HG03439 (cell line): ENCODE measurements at regions not wholly inside any gene's neighbourhood (a gene's known extent, or its start where the extent isn't known, plus 50 kb on each side); places are given as distances from the start of the nearest gene placed in this dataset.

Experiments
- ATAC-seq: cut with Tn5 transposase; IDR thresholded peaks from one replicate; pipeline ENCODE4 v1.9.1; 2021; ENCODE audit warnings: mild to moderate bottlenecking, moderate library complexity; ENCODE audit not compliant: unreplicated experiment

DNA sequence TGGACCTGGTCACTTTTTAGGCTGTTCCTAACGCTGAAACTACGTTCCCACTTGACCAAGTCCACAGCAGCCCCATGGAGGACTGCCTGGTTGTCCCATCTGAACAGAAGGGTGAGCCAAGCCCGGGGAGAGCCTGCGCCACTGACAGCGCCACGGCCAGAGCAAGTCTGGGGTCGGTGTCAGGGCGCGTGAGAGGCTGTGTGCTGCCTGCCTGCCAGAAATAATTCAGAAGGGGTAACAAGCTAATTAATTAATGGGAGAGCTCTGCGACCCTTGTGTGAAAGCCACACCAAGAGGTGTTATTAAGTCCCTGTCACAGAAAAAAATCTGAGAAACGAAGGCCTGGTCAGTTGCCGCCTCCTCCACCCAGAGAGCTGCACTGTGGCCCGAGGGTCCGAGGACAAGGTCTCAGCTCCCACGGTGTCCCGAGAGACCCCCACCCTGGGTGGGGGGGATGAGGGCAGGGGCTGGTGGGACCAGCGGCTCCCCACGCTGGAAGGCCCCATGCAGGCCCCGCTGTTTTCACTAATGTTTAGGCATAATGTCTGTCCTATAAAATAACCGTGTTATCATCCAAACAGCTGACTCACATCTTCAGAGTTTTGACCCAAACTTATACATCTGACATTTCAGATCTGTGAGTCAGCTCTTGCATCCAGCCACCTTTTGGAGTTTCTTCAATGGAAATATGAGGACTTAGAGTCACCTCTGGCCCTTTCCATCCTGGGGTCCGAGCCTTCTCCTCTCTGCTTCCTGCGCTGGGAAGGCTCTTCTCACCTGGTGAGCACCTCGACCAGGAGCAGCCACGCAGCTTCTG lies 58.5 kb downstream of the DLL1 start:
- ATAC-seq, result no peak

DNA sequence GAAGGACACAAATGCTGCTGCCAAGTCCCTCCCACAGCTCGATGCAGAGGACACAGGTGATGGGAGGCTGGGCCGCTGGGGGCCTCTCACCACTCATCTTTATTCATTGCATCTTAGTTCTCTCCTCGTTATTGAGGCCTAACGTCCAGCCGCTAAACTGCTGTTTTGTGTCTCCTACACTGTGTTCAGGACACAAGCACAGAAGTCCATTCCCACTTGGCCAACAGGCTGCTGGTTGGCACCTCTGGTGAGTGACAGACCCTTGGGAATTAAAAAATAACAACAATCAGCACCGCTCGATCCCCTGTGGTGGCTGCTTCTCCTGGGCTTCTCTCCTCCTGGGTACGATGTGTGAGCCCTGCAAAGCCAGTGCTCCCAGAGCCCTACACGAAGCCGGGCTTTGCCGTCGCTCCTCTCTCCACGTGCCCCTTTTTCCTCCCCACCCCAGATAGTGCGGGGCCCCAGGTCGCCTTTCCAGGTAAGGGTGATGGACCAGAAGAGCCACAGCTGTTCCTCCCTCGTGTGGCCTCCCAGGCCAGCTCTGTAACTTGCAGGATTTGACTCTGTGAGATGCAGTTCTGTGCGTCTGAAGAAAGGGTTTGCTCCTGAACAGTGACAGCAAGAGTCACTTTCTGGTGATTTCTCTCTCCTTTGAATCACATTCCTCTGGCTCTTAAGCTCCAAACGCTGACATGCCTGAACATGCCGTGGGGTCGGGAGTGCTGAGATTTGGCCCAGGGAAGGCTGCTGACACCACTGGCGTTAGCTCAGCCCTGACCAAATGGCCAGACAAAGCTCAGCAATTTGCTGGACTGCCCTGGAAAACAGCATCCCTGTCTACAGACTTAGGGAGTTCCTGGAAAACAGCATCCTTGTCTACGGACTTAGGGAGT lies 59.3 kb downstream of the DLL1 start:
- ATAC-seq, result no peak

DNA sequence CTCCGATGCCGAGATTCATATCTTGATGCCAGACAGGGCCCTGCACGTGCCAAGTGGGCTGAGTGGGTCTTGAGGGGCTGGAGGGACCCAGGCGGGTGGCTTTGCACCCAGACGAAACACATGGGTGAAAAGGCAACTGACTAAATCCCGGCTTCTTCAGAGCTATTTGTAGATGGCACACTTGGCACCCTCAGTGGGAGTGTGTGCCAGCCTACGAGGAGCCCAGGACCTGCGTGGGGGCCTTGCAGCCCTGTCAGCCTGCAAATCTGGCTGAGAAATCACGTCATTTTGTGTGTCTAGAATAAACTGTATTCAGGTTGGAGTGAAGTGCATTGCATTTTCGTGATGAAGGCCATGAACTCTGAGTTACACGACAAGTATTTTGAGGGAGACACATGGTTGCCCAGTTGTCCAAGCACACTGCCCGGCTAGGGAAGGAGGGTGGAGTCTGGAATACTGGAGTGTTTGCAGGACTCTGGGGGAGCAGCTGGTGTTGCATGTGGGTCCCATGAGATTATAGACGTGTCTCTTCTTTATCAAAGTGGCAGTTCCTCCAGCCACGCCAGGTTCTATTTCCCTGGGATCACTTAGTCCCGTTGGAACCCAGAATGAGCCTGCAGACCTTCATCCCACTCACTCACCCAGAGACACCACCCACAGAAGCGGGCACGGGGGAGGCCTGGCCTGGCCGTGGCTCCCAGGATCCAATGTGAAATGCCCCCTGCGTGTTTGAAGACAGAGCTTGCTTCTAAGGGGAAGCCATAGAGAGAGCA lies 60.2 kb downstream of the DLL1 start:
- ATAC-seq, result no peak

DNA sequence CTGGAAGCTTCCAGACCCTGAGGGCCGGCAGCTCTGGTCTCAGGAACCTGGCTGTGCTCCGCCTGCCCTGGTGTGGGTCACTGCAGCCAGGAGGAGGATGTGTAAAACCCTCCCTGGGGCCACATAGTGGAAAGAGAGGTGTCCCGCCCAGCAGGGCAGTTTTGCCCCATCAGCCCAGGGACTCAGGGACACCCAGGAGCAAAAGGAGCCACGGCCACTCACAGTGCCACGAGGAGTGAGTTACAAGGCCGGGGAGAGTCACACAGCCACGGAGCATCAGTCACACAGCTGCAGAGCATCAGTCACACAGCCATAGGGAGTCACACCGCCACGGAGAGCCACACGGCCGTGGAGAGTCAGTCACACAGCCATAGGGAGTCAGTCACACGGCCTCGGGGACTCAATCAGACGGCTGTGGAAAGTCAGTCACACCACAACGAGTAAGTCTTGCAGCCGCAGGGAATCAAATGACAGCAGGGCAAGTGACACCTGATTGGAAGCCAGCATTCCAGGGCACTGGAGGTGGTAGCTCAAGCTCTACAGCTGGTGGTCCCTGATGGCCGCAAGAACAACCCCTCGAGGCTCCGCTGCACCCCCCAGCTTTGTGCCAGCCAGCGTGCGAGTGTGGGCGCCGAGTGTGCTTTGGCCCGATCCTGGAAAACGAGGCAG lies 60.9 kb downstream of the DLL1 start:
- ATAC-seq, result no peak

DNA sequence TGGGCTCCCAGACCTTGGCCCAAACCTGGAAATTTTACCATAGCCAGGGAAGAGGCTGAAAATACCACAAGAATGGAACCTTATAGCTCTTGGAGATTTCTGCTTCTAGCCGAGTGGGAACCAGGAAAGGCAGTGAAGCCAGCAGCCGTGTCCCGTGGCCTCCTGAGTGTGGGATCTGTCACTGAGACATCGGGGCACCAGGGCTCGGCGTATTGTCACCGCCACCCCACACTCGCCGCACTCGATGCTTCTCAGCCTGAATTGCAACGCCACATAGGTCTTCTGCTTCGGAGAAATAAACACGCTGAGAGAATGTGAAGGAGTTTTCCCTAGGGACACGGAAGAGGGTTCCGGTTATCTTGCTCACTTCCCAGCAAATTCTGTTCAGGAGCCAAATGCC lies 61.5 kb downstream of the DLL1 start:
- ATAC-seq, result no peak

DNA sequence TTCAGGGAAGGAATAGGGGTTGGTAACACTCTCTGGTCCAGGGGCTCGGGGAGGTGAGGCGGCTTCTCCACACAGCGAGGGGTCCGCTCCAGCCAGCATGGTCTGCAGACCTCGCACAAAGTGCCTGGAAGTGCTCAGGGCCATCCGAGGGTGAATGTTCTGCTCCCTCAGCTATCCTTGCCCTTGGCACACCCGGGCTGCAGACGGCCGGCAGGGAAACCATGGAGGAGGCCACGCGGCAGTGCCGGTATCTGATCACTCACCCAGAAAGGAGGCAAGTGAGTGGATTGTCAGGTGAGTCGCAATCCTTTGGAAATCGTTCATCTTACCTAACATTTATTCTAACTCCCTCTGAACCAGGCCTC lies 62.0 kb downstream of the DLL1 start:
- ATAC-seq, result no peak

DNA sequence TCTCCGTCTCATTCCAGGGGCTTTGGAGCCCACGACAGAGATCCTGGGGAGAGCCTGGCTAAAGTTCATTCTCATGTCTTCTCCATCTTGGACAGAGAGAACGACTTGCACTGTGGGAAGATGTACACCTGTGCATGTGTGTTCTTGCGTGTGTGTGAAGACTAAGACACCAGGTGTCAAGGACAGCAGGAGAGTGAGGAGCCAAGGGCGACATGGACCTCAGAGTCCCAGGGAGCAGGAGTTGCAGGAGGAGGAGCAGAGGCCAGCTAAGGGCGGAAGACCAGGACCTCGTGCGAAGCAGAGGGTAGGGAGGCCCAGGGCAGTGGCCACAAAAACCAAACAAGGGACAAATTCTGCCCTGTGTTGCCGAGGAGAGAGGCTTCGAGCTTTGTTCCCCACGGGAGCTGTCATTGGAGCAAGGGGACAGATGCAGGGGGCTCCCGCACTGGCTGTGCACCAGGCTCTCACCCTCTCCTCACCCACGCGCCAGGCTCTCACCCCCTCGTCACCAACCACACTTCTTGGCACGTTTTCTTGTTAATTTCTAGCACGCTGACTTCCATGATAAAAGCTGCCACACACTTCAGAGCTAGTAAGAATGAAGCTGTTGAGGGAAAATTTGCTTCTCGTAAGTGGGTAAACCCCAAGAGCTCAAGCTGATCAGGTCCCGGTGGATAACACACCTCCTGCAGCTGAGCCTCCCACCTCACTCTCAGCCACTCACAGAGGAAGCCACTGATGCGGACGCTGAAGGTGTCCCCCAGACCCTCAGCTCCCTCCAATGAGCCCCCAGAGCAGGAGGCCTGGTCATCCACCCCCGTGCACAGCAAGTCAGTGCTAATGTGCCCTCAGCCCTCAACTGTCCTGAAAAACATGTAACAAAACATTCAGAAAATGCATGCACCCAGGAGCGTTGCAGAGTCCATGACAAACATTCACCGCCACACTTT lies 62.6 kb downstream of the DLL1 start:
- no peak for ATAC-seq

DNA sequence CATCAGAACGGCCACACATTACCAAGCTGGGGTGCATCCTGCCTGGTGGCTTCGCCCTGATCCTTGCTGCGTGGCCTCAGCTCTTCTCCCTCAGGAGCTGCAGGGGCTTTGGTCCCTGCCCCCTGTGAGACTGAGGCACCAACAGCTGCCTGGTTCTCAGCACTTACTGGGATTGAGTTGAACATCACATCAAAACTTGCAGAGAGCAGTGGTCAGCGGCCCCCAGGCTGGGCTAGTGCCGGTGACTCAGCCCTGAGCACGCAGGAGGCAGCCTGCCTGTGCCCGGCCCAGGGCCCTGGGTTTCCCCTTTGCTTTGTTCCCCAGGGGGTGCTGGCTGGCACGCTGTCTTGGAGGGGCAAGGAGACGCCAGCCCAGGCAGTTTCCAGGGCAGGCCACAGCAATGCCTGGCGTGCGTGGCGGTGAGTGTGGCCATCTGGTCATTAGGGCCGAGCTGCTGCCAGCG lies 63.3 kb downstream of the DLL1 start:
- ATAC-seq, result no peak

DNA sequence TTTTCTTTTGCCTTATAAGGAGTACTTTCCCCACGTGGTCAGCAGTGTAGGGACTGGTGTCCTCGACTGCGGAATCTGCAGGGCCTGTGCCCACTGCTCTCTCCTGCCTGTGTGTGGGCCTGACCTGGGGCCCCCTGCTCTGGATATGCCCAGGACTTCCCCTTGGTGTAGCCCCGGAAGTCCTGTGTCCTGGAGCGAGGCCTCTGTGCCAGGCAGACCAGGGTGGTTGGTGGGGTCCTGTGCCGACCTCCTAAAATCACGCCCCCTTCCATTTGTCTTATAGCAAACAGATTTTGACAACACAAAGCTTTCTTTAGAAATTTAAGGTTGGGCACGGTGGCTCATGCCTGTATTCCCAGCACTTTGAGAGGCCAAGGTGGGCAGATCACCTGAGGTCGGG lies 64.2 kb downstream of the DLL1 start:
- no peak for ATAC-seq

DNA sequence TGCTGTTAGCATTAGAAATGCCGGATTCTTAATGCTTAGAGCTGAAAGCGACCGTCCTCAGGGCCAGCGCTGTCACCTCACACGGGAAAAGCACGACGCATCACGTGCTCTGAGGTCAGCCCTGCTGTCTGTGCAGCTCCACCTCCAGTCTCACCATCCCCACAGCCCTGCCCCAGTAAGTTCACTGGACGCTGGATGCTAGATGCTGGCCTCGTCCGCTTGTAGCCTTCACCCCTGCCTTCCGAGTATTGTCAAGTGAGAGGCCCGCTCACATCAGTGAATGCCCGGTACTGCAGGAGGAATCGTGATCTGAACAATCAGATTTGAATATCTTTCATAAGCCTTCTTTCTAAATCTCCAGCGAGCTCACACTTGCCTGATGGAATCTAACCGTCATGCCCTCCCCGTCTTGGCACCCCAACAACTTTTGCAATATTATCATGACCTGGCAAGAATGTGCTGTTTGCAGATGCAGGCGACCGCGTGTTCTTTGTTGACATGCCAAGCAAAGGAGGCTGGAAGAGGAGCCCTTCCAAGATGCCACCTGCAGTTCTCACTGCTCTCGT lies 64.9 kb downstream of the DLL1 start:
- no peak for ATAC-seq

DNA sequence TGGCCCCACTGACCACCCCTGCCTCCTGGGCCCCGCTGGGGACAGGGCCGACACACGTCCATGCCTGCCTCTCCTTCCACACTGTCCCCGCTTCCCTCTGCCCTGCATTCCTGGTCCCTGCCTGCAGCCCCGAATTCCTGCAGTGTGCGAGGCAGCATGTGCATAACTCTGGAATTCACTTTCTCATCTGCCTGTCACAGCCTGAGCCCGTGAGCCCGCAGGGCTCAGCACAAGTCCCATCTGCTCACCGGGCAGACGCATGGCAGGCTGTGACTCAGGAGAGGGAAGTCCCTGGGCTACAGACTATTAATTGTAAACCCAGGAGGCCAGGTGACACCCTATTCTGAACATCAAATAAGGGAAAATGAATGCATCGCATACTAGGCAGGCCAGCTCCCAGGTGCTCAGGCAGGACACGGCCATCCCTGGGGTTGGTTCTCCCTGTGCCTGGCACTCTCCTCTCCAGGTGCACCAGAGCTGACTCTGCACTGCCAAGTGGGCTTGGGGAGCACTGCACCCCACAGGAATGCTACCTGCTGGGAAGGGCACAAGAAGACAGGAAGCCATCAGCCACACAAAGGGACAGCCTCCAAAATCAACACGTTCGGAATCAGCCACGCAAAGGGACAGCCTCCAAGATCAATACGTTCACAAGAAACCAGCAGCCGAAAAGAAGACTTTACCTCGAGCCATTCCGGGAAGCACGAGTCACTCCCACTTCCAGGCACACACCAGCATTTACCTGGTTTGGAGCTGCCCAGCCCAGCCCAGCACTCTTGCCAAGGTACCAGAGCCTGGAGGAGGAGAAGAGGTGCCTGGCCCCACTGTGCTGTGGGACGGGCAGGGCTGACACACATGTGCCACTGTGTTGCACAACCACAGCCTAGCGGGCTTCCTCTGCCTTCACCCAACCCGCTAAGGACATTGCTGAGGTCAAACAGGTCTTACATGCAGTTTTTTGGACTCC lies 65.9 kb downstream of the DLL1 start:
- ATAC-seq, result no peak

DNA sequence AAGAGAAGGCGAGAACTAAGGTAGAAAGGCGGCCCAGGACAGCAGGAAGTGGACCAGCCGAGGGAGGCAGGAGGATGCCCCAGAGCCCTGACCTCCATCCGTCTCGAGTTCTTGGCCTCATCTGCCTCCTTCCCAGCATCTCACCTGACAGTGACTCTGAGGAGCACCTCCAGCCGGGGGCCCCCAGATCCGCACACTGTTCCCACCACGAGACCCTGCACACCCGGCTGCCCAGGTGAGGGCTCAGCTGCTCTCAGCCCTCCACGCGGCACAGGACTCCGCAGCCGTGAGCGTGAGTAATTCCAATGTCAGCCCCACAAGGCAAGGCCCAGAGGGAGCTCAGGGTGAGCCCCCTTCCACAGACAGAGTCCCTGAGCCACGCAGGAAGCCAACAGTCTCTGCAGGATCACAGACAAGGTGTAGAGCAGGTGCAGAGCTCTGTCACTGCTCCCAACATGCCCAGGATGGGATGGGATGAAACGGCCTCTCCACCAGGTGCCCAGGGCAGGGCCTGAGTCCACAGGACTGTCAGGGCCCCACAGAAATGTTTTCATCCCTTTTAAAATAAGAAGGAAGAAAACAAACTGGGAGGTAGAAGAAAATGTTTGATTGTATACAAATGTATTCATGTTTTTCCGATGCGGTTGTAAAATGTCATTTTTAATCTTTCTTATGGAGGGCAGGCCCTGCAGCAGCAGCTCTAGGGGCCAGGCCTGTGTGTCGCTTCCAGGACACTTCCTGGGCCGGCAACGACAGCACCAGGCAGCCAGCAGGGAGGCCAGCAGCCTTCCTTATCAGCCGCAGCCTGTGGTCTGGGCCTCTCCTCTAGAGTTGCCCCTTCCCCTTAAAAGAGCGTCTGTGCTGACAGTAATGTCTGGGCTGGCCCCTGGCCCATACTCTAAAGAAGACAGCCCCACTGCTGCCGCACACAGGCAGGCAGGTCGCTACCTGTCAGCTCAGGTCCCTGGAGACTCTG lies 66.9 kb downstream of the DLL1 start:
- ATAC-seq, result no peak

DNA sequence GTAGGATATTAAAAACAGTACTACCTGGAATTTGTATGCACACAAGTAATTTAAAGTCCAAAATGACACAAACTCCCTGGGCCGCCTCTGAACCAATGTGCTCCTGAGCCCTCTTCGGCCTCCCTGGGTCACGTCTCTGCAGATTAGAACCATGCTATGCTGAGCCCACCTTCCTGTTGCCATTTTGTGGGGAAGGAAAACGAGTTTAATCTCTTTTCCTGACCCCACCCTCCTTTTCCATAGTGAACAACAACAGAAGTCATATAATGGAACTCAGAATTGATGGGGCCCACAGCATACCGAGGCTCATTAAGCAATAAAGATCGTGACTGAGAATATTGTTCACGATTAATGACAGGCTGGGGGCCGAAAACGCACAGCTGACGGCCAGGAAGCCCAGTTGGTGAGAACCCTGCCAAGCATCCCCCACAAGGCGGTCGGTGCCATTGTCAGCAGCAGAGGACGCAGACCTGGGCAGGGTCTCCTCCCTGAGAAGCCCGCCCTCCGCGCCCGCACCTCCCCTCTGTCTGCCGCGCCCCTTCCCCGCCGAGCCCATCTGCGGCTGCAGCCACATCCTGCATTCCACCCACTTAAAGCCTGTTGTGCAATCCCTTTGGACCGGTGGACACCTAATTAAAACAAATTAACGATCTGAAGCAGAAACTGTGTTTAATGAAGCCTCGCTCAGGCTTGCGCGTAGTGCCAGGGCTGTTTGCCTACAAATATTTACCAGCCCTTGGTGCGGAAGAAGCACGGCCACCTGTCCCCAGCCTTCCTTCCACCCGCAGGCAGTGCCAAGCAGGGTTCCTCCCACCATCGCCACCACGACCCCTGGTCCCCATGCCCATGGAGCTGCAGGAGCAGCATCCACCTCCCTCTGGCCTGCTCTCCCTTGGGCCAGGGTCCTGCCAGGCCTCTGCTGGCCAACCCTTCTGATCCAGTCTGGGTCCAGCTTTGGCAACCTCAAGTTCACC lies 68.1 kb downstream of the DLL1 start:
- ATAC-seq, result no peak

DNA sequence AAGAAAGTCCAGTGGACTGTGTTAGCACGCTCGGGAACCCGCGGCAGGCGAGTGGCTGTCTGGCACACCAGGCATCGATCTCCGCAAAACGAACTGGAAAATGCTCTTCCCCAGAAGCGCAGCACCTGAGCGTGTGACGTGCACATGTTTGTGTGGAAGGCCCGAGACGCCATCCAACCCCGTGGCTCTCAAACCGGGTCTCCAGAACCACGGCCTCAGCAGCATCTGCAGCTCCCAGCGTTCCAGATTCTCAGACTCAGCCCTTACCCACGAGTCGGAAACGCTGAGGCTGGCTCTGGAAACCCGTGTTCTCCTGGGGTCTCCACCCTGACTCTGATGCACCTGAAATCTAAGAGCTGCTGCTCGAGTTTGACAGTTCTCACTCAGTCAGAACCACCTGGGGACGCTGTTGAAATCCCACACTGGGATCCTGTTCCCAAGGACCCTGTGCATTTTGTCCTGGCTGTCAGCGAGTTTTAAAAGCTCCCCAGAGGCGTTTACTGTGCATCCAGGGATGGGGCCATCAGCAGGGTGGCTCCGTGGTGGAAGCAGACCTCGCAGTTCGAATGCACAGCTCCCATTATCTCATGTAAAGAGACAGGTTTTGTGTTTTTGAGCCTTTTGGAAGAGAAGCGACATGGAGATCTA lies 69.0 kb downstream of the DLL1 start:
- no peak for ATAC-seq

DNA sequence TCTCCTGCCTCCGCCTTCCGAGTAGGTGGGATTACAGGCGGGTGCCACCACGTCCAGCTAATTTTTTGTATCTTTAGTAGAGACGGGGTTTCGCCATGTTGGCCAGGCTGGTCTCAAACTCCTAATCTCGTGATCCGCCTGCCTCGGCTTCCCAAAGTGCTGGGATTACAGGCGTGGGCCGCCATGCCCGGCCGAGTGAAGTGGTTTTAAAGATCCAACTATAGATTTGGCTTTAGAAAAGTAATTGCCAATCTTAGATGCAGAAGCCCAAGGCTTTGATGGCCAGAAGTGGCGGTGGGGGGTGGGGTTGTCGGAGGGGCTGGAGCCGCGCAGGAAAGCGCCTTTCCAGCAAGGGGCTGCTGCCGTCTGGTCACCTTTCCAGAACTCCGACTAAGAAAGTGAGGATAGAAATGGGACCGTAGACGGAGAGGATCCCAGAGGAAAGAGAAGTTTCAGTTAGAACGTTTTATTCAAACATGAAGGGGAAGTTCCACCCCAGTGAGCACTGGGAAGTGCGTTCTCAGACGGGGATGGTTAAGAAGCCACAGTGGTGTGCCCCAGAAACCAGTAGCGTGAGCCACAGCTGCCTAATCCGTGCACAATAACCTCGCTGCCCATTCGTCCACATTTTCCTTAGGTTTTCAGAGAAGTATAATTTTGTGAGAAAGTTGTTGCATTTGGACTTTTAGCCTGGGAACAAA lies 69.7 kb downstream of the DLL1 start:
- ATAC-seq, result no peak
